ENCODE measurements at regions not wholly inside any gene's neighbourhood (a gene's known extent, or its start where the extent isn't known, plus 50 kb on each side); places are given as distances from the start of the nearest gene placed in this dataset.

DNA sequence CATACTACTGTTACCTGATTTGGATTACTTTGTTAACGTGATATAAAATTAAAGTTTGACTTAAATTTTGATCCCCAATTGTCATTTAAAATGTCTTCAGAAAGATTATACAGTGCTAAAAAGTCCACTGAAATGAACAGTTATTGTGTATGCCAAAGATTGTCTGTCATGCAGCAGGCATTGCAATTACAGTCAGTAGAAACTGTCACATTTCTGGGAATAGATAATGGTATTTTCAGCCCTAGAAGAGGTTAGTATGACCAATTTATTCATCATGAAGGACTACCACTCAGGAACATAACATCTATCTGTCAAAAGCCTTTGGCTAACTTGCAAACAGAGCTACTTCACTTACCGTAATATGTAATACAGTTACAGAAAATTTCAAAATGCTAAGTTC is 852.5 kb upstream of the TENM4 start:
- DNase-seq (ENCODE audit: low spot score), result no peak
- no peaks in the 10 kb centered on the region for H3K36me3 ChIP-seq (replicated peaks; ENCODE audit: insufficient read depth, low read depth)
- no peaks in the 10 kb centered on the region for H3K4me1 ChIP-seq (ENCODE audit: insufficient read depth)
- no peaks in the 10 kb centered on the region for H4K20me1 ChIP-seq (ENCODE audit: insufficient read depth, poor library complexity, severe bottlenecking)
- no peaks in the 10 kb centered on the region for H3K9me2 ChIP-seq (replicated peaks; ENCODE audit: insufficient read depth)
- TF ChIP-seq EZH2 (IDR thresholded peaks at IDR 0.05; ENCODE audit: borderline replicate concordance) (no peak), EZH2phosphoT487 (IDR thresholded peaks at IDR 0.05; ENCODE audit: low read depth, severe bottlenecking, unreplicated experiment) (no peak)
- TF ChIP-seq, protein P1, sequence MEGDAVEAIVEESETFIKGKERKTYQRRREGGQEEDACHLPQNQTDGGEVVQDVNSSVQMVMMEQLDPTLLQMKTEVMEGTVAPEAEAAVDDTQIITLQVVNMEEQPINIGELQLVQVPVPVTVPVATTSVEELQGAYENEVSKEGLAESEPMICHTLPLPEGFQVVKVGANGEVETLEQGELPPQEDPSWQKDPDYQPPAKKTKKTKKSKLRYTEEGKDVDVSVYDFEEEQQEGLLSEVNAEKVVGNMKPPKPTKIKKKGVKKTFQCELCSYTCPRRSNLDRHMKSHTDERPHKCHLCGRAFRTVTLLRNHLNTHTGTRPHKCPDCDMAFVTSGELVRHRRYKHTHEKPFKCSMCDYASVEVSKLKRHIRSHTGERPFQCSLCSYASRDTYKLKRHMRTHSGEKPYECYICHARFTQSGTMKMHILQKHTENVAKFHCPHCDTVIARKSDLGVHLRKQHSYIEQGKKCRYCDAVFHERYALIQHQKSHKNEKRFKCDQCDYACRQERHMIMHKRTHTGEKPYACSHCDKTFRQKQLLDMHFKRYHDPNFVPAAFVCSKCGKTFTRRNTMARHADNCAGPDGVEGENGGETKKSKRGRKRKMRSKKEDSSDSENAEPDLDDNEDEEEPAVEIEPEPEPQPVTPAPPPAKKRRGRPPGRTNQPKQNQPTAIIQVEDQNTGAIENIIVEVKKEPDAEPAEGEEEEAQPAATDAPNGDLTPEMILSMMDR (IDR thresholded peaks at IDR 0.05; ENCODE audit: poor library complexity), result no peak
- no peak overlapping the region for H3K4me3 ChIP-seq
- H3K27ac ChIP-seq, result no peak overlapping the region
- H3K27me3 ChIP-seq, result no peaks in the 10 kb centered on the region
- no peaks in the 10 kb centered on the region for H3K79me2 ChIP-seq
- no peaks in the 10 kb centered on the region for H3K9me3 ChIP-seq (ENCODE audit: low read depth)
- 95% methylated on average over 2 of the region's 2 CpGs for WGBS (ENCODE audit: low lambda C conversion rate, missing lambda C conversion rate)
- H3K4me2 ChIP-seq, result no peak overlapping the region
- no peak overlapping the region for H2AFZ ChIP-seq

DNA sequence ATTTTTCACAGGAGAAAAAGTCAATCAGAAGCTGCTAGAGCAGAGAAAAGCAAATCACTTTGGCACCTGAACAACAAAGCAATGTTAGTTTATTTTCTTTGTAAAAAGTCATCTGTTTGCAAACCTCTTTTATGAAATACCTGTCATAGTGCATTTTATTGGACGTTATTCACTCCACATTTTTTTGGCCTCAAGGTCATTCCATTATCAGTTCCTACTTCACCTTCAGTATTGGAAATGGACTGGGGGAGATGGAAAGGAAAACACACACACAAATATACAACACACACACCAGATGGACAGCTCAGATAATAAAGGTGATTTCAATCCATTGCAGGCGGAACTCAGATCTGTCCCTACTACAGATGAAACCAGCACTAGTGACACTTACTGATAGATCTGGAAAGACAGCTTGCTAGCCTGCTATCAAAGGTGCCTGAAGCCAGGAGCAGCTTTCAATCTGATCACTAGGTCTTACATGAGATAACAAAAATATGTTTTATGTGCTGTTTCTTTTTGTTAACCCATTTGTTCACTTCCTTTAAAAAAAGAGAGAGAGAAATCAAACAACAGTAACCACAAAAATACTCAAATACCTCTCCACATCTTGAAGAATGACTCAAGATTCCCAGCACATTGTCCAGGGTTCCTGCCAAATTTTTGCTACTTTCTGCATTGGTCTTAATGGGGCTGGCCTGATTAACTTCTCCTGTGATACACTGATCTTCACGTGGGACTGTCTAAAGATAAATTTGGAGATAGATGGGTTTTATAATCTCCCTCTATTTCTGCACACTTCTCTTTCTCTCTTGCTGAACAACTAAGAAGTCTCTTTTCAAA is 844.3 kb upstream of the TENM4 start:
- WGBS (ENCODE audit: low lambda C conversion rate, missing lambda C conversion rate), result 61% methylated on average over 3 of the region's 3 CpGs
- H3K9me2 ChIP-seq (replicated peaks; ENCODE audit: insufficient read depth), result no peaks in the 10 kb centered on the region

DNA sequence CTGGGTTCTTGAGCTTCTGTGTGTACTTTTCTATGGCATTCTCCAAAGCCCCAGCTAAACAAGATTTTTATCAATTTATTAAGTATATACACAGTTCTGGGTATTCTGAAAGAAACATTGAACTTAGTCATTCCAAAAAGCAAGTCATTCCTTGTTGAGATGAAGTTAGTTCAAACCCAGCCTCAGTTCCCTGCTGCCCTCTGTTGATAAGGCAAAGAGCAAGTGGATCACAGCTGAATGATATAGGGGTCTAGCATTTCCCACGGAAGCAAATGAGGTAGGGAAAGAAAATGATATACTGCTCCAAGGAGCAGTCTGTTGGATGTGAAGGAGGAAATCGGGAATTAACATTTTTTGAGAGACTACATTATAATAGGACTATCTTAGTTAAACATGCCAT is 841.8 kb upstream of the TENM4 start:
- Histone ChIP-seq H3K4me1 (ENCODE audit: insufficient read depth) (no peaks in the 10 kb centered on the region), H3K9me3 (ENCODE audit: low read depth) (no peaks in the 10 kb centered on the region), H3K27ac (no peak overlapping the region), H3K4me3 (no peak overlapping the region), H3K79me2 (no peaks in the 10 kb centered on the region), H3K9me2 (replicated peaks; ENCODE audit: insufficient read depth) (no peaks in the 10 kb centered on the region), H3K27me3 (no peaks in the 10 kb centered on the region), H3K4me2 (no peak overlapping the region), H4K20me1 (ENCODE audit: insufficient read depth, poor library complexity, severe bottlenecking) (no peaks in the 10 kb centered on the region), H2AFZ (no peak overlapping the region), H3K36me3 (replicated peaks; ENCODE audit: insufficient read depth, low read depth) (no peaks in the 10 kb centered on the region)
- DNase-seq (ENCODE audit: low spot score), result no peak
- TF ChIP-seq EZH2phosphoT487 (IDR thresholded peaks at IDR 0.05; ENCODE audit: low read depth, severe bottlenecking, unreplicated experiment) (no peak), EZH2 (IDR thresholded peaks at IDR 0.05; ENCODE audit: borderline replicate concordance) (no peak)
- TF ChIP-seq, protein P1 (IDR thresholded peaks at IDR 0.05; ENCODE audit: poor library complexity), result no peak
- 71% methylated on average over 2 of the region's 2 CpGs for WGBS (ENCODE audit: low lambda C conversion rate, missing lambda C conversion rate)

More for the DNA sequence above, 844.3 kb upstream of the TENM4 start:
- no peaks in the 10 kb centered on the region for H3K4me1 ChIP-seq (ENCODE audit: insufficient read depth)
- no peaks in the 10 kb centered on the region for H3K27me3 ChIP-seq
- no peak overlapping the region for H3K4me2 ChIP-seq
- no peaks in the 10 kb centered on the region for H3K9me3 ChIP-seq (ENCODE audit: low read depth)
- no peak overlapping the region for H3K4me3 ChIP-seq
- TF ChIP-seq EZH2phosphoT487 (IDR thresholded peaks at IDR 0.05; ENCODE audit: low read depth, severe bottlenecking, unreplicated experiment) (no peak), EZH2 (IDR thresholded peaks at IDR 0.05; ENCODE audit: borderline replicate concordance) (no peak)
- TF ChIP-seq, protein P1 (IDR thresholded peaks at IDR 0.05; ENCODE audit: poor library complexity), result no peak
- DNase-seq (ENCODE audit: low spot score), result no peak
- H3K36me3 ChIP-seq (replicated peaks; ENCODE audit: insufficient read depth, low read depth), result no peaks in the 10 kb centered on the region
- H3K27ac ChIP-seq, result no peak overlapping the region
- no peaks in the 10 kb centered on the region for H3K79me2 ChIP-seq
- no peak overlapping the region for H2AFZ ChIP-seq
- no peaks in the 10 kb centered on the region for H4K20me1 ChIP-seq (ENCODE audit: insufficient read depth, poor library complexity, severe bottlenecking)
